ENCODE measurements at regions not wholly inside any gene's neighbourhood (a gene's known extent, or its start where the extent isn't known, plus 50 kb on each side); places are given as distances from the start of the nearest gene placed in this dataset.

GRCh38 chr10:113239566-113240350 is 289.7 kb downstream of the TCF7L2 start:
- TF ChIP-seq, protein P1, sequence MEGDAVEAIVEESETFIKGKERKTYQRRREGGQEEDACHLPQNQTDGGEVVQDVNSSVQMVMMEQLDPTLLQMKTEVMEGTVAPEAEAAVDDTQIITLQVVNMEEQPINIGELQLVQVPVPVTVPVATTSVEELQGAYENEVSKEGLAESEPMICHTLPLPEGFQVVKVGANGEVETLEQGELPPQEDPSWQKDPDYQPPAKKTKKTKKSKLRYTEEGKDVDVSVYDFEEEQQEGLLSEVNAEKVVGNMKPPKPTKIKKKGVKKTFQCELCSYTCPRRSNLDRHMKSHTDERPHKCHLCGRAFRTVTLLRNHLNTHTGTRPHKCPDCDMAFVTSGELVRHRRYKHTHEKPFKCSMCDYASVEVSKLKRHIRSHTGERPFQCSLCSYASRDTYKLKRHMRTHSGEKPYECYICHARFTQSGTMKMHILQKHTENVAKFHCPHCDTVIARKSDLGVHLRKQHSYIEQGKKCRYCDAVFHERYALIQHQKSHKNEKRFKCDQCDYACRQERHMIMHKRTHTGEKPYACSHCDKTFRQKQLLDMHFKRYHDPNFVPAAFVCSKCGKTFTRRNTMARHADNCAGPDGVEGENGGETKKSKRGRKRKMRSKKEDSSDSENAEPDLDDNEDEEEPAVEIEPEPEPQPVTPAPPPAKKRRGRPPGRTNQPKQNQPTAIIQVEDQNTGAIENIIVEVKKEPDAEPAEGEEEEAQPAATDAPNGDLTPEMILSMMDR (IDR thresholded peaks at IDR 0.05): no peak
- no peak for TF ChIP-seq POLR2A (IDR thresholded peaks at IDR 0.05)

Measured in right lobe of liver (tissue), 4 donors.